ENCODE measurements at regions not wholly inside any gene's neighbourhood (a gene's known extent, or its start where the extent isn't known, plus 50 kb on each side); places are given as distances from the start of the nearest gene placed in this dataset.

DNA sequence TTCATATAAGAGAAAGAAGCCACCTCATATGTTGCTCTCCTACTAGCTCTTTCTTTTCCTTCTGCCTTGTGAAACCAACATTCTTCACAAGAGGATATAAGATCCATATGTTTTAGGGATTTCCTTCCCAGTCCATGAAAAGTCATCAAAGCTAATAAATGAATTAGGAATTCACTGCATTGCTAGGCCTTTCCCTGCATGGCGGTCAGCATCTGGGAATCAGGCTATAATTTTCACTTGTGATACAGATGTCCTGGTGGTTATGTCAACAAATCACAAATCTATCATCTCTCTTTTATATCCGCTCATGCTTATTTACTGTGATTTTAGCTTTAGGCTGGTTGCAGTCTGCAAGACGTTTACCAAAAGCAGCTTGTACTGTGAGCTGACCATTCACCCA is 510.0 kb downstream of the NLGN4X start:
- TF ChIP-seq EZH2 (IDR thresholded peaks at IDR 0.05; ENCODE audit: insufficient read depth, low read length) (no peak), CTCF (IDR thresholded peaks at IDR 0.05; ENCODE audit: insufficient read depth, low read depth, low read length) (no peak)

Measured in astrocyte (in vitro differentiated cells and primary cell).